ENCODE measurements at regions not wholly inside any gene's neighbourhood (a gene's known extent, or its start where the extent isn't known, plus 50 kb on each side); places are given as distances from the start of the nearest gene placed in this dataset.

GRCh38 chr11:116537121-116537520 lies 235.7 kb downstream of the BUD13 start:
- DNase-seq (ENCODE audit: low read depth in 1 of 2, low spot score in 1 of 2) = no peak
- TF ChIP-seq RFX5 (IDR thresholded peaks at IDR 0.05) (no peak), ZC3H11A (IDR thresholded peaks at IDR 0.05) (no peak), ZSCAN20 (CRISPR knock-in tag; IDR thresholded peaks at IDR 0.05) (no peak), EHF (CRISPR knock-in tag; IDR thresholded peaks at IDR 0.05) (no peak), JUN (IDR thresholded peaks at IDR 0.05) (no peak), E2F6 (IDR thresholded peaks at IDR 0.05; ENCODE audit: borderline replicate concordance, low read depth) (no peak), NR3C1 (IDR thresholded peaks at IDR 0.05) (no peak), FOSB (CRISPR knock-in tag; IDR thresholded peaks at IDR 0.05) (no peak), HDAC2 (IDR thresholded peaks at IDR 0.05) (no peak), POLR2AphosphoS2 (conservative IDR thresholded peaks at IDR 0.05; ENCODE audit: low read length) (no peak), RAD21 (conservative IDR thresholded peaks at IDR 0.05 in 1 of 2, IDR thresholded peaks at IDR 0.05 in 1 of 2) (no peak), RCOR1 (IDR thresholded peaks at IDR 0.05; ENCODE audit: low read depth, low read length) (no peak), TP53 (CRISPR knock-in tag; IDR thresholded peaks at IDR 0.05) (no peak)
- H3K4me2 ChIP-seq = no peak overlapping the region
- no peak for ATAC-seq
- ChIA-PET POLR2A (no interaction called here), CTCF (interaction anchor here (1.4 kb wide), 1 partner anchor 104 kb away, joined by 3 read pairs; no protein-coding TSS in a partner anchor)
- no peaks in the 10 kb centered on the region for H3K4me1 ChIP-seq
- H3K27ac ChIP-seq = no peak overlapping the region
- H3K4me3 ChIP-seq = no peak overlapping the region
- H3K9me3 ChIP-seq = no peaks in the 10 kb centered on the region
- WGBS (ENCODE audit: missing lambda C conversion rate) = 29% methylated on average over 9 of the region's 10 CpGs
- FAIRE-seq = no peak

GRCh38 chr11:116536416-116536815 lies 236.4 kb downstream of the BUD13 start:
- Histone ChIP-seq H3K4me2 (no peak overlapping the region), H3K4me1 (no peaks in the 10 kb centered on the region), H3K4me3 (no peak overlapping the region), H3K9me3 (no peaks in the 10 kb centered on the region), H3K27ac (no peak overlapping the region)
- ChIA-PET POLR2A (no interaction called here), CTCF (interaction anchor here (1.4 to 1.5 kb wide), 2 partner anchors 14 to 105 kb away, joined by 3 to 4 read pairs; no protein-coding TSS in a partner anchor)
- ATAC-seq (no peak), FAIRE-seq (no peak), DNase-seq (ENCODE audit: low read depth in 1 of 2, low spot score in 1 of 2) (no peak)
- WGBS (ENCODE audit: missing lambda C conversion rate) = 21% methylated on average over 3 of the region's 3 CpGs
- TF ChIP-seq RCOR1 (IDR thresholded peaks at IDR 0.05; ENCODE audit: low read depth, low read length) (no peak), HOXB5 (CRISPR knock-in tag; IDR thresholded peaks at IDR 0.05) (no peak), ZFP36 (IDR thresholded peaks at IDR 0.05; ENCODE audit: borderline replicate concordance, partially characterized antibody) (no peak), RARB (CRISPR knock-in tag; IDR thresholded peaks at IDR 0.05) (no peak), MYC (IDR thresholded peaks at IDR 0.05; ENCODE audit: borderline replicate concordance, low read length) (no peak), JUNB (IDR thresholded peaks at IDR 0.05) (no peak), HEYL (CRISPR knock-in tag; IDR thresholded peaks at IDR 0.05) (no peak), CTCF (IDR thresholded peaks at IDR 0.05) (no peak), HOXA7 (CRISPR knock-in tag; IDR thresholded peaks at IDR 0.05) (no peak), HDAC2 (IDR thresholded peaks at IDR 0.05) (no peak)

GRCh38 chr11:116535994-116536393 lies 236.8 kb downstream of the BUD13 start:
- Histone ChIP-seq H3K4me1 (no peaks in the 10 kb centered on the region), H3K9me3 (no peaks in the 10 kb centered on the region), H3K4me2 (no peak overlapping the region), H3K27ac (no peak overlapping the region), H3K4me3 (no peak overlapping the region)
- DNase-seq (ENCODE audit: low read depth in 1 of 2, low spot score in 1 of 2) (no peak), FAIRE-seq (no peak), ATAC-seq (no peak)
- ChIA-PET POLR2A (interaction anchor here (0.5 kb wide), 1 partner anchor 608 kb away, joined by 4 read pairs; no protein-coding TSS in a partner anchor), CTCF (interaction anchor here (1.1 to 1.5 kb wide), 3 partner anchors 15 to 105 kb away, joined by 3 to 4 read pairs (median 3); no protein-coding TSS in a partner anchor)
- WGBS (ENCODE audit: missing lambda C conversion rate) = 33% methylated on average over 7 of the region's 9 CpGs
- TF ChIP-seq FOXS1 (CRISPR knock-in tag; IDR thresholded peaks at IDR 0.05) (no peak), PHF8 (IDR thresholded peaks at IDR 0.05; ENCODE audit: borderline replicate concordance, low read depth) (no peak), ATOH8 (CRISPR knock-in tag; IDR thresholded peaks at IDR 0.05; ENCODE audit: low read depth) (no peak), MYC (IDR thresholded peaks at IDR 0.05; ENCODE audit: borderline replicate concordance, low read length) (no peak), CHD2 (IDR thresholded peaks at IDR 0.05; ENCODE audit: low read length, partially characterized antibody) (no peak), GATA3 (IDR thresholded peaks at IDR 0.05; ENCODE audit: borderline replicate concordance) (no peak), EHMT2 (IDR thresholded peaks at IDR 0.05; ENCODE audit: low read depth) (no peak), CEBPB (IDR thresholded peaks at IDR 0.05) (no peak), HEYL (CRISPR knock-in tag; IDR thresholded peaks at IDR 0.05) (no peak), CHD4 (IDR thresholded peaks at IDR 0.05; ENCODE audit: borderline replicate concordance) (no peak), SMC3 (IDR thresholded peaks at IDR 0.05) (no peak), NFE2L2 (conservative IDR thresholded peaks at IDR 0.05; ENCODE audit: low read length) (no peak), ZSCAN20 (CRISPR knock-in tag; IDR thresholded peaks at IDR 0.05) (no peak), RFX5 (IDR thresholded peaks at IDR 0.05) (no peak), FOSL2 (IDR thresholded peaks at IDR 0.05) (no peak), FOSL2 (CRISPR knock-in tag; IDR thresholded peaks at IDR 0.05) (no peak), TFCP2L1 (CRISPR knock-in tag; IDR thresholded peaks at IDR 0.05) (no peak), SREBF2 (IDR thresholded peaks at IDR 0.05) (no peak)
